PC-3 (cell line): ENCODE measurements at regions not wholly inside any gene's neighbourhood (a gene's known extent, or its start where the extent isn't known, plus 50 kb on each side); places are given as distances from the start of the nearest gene placed in this dataset.

Experiments used
- ATAC-seq: fragments of 200-7000 bp; cut with Tn5 transposase; 2 replicates; pipeline ENCODE4 v1.9.1; 2020; ENCODE audit warnings: mild to moderate bottlenecking, moderate library complexity
- BruUV-seq: library from RNA; stranded (reverse); fragments of 400-500 nt; replicated peaks from 2 replicates; lab custom pipeline; 2021; lab: Mats Ljungman, UMichigan
- CTCF ChIA-PET: fragments of 300-600 bp; sonication (Branson Sonifier 250); formaldehyde crosslinking; loops from one replicate; lab custom pipeline; 2022; ENCODE audit warnings: antibody characterized with exemption; lab: Charles Lee
- POLR2A ChIA-PET: fragments of 300-600 bp; sonication (Branson Sonifier 250); formaldehyde crosslinking; loops from one replicate; lab custom pipeline; 2022; ENCODE audit warnings: antibody characterized with exemption; ENCODE audit not compliant: unreplicated experiment; lab: Charles Lee
- DNase-seq: peaks from one replicate; pipeline ENCODE4 v3.0.0-alpha.2; 2015
- H2AFZ ChIP-seq: fragments of 300-600 bp; sonication (generic); 2 replicates; pipeline ENCODE4 v1.6.0; 2016; ENCODE audit warnings: antibody characterized with exemption, low read length
- H3F3A ChIP-seq: fragments of 300-600 bp; sonication (generic); one replicate; pipeline ENCODE4 v1.6.0; 2017; ENCODE audit warnings: antibody characterized with exemption, low read length, control low read depth, mild to moderate bottlenecking; ENCODE audit not compliant: unreplicated experiment
- H3K27ac ChIP-seq: fragments of 300-600 bp; sonication (generic); 2 replicates; pipeline ENCODE4 v1.5.1; 2016; ENCODE audit warnings: mild to moderate bottlenecking, low read length
- H3K27me3 ChIP-seq: fragments of 300-600 bp; sonication (generic); 2 replicates; pipeline ENCODE4 v1.6.1; 2016; ENCODE audit warnings: low read length, mixed read lengths
- H3K36me3 ChIP-seq: fragments of 300-600 bp; sonication (generic); 2 replicates; pipeline ENCODE4 v1.6.1; 2016; ENCODE audit warnings: low read depth, mixed run types, low read length, mixed read lengths
- H3K4me1 ChIP-seq: fragments of 300-600 bp; sonication (generic); 2 replicates; pipeline ENCODE4 v1.5.1; 2016; ENCODE audit warnings: low read length; ENCODE audit not compliant: insufficient read depth
- H3K4me2 ChIP-seq: fragments of 300-600 bp; sonication (generic); 2 replicates; pipeline ENCODE4 v1.6.0; 2016; ENCODE audit warnings: low read length
- H3K4me3 ChIP-seq: fragments of 300-600 bp; sonication (generic); 2 replicates; pipeline ENCODE4 v1.5.1; 2016; ENCODE audit warnings: mild to moderate bottlenecking, low read length, mixed read lengths
- H3K79me2 ChIP-seq: fragments of 300-600 bp; sonication (generic); 2 replicates; pipeline ENCODE4 v1.6.1; 2017; ENCODE audit warnings: low read length, mixed read lengths
- H3K9ac ChIP-seq: fragments of 300-600 bp; sonication (generic); 2 replicates; pipeline ENCODE4 v1.6.0; 2016; ENCODE audit warnings: mild to moderate bottlenecking, low read length
- H3K9me2 ChIP-seq: fragments of 300-600 bp; sonication (generic); replicated peaks from 2 replicates; pipeline ENCODE4 v1.6.1; 2016; ENCODE audit warnings: mixed run types, low read length, mixed read lengths
- H3K9me3 ChIP-seq: fragments of 300-600 bp; sonication (generic); 2 replicates; pipeline ENCODE4 v1.6.1; 2016; ENCODE audit warnings: low read length, mixed read lengths
- H4K20me1 ChIP-seq: fragments of 300-600 bp; sonication (generic); 2 replicates; pipeline ENCODE4 v1.6.1; 2016; ENCODE audit warnings: low read length, mixed read lengths
- EZH2 ChIP-seq: fragments of 300-600 bp; sonication (generic); IDR thresholded peaks from one replicate; pipeline ENCODE4 v1.6.1; 2017; ENCODE audit warnings: antibody characterized with exemption, mild to moderate bottlenecking, low read length; ENCODE audit not compliant: unreplicated experiment
- EZH2phosphoT487 ChIP-seq: fragments of 300-600 bp; sonication (generic); IDR thresholded peaks from 2 replicates; pipeline ENCODE4 v1.6.1; 2018; ENCODE audit warnings: mild to moderate bottlenecking, antibody characterized with exemption, low read length, borderline replicate concordance
- intact Hi-C: fragments of 100-400 bp; cut with micrococcal nuclease; formaldehyde crosslinking; loops from 2 replicates; pipeline ENCODE4 v1.9.0; 2023
- TF ChIP-seq, protein P1 (sequence below): fragments of 300-600 bp; sonication (generic); conservative IDR thresholded peaks from 2 replicates; pipeline ENCODE4 v1.5.1; 2017; ENCODE audit warnings: antibody characterized with exemption, low read depth, mild to moderate bottlenecking, low read length

DNA sequence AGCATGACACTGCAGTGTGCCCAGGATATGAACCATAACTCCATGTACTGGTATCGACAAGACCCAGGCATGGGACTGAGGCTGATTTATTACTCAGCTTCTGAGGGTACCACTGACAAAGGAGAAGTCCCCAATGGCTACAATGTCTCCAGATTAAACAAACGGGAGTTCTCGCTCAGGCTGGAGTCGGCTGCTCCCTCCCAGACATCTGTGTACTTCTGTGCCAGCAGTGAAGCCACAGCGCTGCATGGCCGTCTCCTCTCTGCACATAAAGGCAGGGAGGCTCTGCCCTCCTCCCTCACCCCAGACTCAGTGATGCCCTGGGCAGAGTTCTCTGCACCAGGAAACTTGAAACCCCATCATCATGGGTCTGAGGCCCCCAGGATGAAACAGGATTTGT lies 70.7 kb upstream of the PRSS58 start:
- Histone ChIP-seq H3K4me1 (no peaks in the 10 kb centered on the region), H3K79me2 (no peaks in the 10 kb centered on the region), H3K36me3 (no peaks in the 10 kb centered on the region), H3K4me3 (no peak overlapping the region), H3K4me2 (no peak overlapping the region), H3K27ac (no peak overlapping the region), H2AFZ (no peak overlapping the region), H4K20me1 (no peaks in the 10 kb centered on the region), H3K9me3 (no peaks in the 10 kb centered on the region), H3F3A (no peaks in the 10 kb centered on the region), H3K9me2 (no peaks in the 10 kb centered on the region), H3K9ac (no peak overlapping the region), H3K27me3 (peaks cover 44% of the 10 kb centered on the region)
- BruUV-seq: no TSS peak
- no peak for ATAC-seq
- no peak for DNase-seq
- CTCF ChIA-PET: no interaction called here
- POLR2A ChIA-PET: no interaction called here
- TF ChIP-seq EZH2phosphoT487 (no peak), EZH2 (no peak)
- TF ChIP-seq, protein P1, sequence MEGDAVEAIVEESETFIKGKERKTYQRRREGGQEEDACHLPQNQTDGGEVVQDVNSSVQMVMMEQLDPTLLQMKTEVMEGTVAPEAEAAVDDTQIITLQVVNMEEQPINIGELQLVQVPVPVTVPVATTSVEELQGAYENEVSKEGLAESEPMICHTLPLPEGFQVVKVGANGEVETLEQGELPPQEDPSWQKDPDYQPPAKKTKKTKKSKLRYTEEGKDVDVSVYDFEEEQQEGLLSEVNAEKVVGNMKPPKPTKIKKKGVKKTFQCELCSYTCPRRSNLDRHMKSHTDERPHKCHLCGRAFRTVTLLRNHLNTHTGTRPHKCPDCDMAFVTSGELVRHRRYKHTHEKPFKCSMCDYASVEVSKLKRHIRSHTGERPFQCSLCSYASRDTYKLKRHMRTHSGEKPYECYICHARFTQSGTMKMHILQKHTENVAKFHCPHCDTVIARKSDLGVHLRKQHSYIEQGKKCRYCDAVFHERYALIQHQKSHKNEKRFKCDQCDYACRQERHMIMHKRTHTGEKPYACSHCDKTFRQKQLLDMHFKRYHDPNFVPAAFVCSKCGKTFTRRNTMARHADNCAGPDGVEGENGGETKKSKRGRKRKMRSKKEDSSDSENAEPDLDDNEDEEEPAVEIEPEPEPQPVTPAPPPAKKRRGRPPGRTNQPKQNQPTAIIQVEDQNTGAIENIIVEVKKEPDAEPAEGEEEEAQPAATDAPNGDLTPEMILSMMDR: no peak
- intact Hi-C loops: no loop called here

DNA sequence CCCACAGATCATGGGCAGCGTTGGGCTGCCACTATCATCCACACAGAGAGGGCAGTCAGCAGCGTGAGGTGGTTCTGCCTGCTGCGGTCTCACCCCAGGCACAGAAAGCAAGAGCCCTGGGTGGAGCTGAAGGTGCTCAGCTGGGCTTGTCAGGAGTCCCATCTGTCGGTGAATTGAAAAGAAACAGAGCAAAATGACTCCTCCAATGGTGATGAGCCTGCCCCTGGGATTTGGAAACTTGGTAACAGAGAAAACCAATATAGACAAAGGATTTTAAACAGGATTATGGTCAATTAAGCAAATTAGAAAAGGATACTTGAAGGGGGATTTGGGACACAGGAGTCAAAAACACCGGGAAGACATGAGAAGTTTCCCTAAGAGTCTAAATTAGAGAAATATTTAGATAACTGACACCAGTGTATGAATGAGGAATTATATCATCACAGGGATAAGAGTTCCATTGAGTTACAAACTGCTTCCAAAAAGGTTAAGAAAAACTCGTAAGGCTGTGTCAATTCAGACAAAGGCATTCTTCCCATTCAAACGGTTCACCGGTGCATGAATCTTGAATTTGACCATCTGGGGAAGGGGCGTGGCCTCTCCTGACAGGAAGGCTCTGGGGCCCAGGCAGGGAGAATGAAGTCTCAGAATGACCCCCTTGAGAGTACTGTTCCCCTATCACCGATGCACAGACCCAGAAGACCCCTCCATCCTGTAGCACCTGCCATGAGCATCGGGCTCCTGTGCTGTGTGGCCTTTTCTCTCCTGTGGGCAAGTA lies 70.0 kb upstream of the PRSS58 start:
- no peaks in the 10 kb centered on the region for H4K20me1 ChIP-seq
- no peak overlapping the region for H3K27ac ChIP-seq
- DNase-seq (no peak), ATAC-seq (no peak)
- ChIA-PET CTCF (no interaction called here), POLR2A (no interaction called here)
- no peak overlapping the region for H3K4me3 ChIP-seq
- intact Hi-C loops: no loop called here
- H3K4me1 ChIP-seq: no peaks in the 10 kb centered on the region
- H3K9ac ChIP-seq: no peak overlapping the region
- no peaks in the 10 kb centered on the region for H3K9me3 ChIP-seq
- no peaks in the 10 kb centered on the region for H3K9me2 ChIP-seq
- no TSS peak for BruUV-seq
- no peaks in the 10 kb centered on the region for H3F3A ChIP-seq
- peaks cover 39% of the 10 kb centered on the region for H3K27me3 ChIP-seq
- no peak overlapping the region for H3K4me2 ChIP-seq
- no peaks in the 10 kb centered on the region for H3K36me3 ChIP-seq
- H2AFZ ChIP-seq: no peak overlapping the region
- TF ChIP-seq, protein P1: no peak
- TF ChIP-seq EZH2 (no peak), EZH2phosphoT487 (no peak)
- H3K79me2 ChIP-seq: no peaks in the 10 kb centered on the region

DNA sequence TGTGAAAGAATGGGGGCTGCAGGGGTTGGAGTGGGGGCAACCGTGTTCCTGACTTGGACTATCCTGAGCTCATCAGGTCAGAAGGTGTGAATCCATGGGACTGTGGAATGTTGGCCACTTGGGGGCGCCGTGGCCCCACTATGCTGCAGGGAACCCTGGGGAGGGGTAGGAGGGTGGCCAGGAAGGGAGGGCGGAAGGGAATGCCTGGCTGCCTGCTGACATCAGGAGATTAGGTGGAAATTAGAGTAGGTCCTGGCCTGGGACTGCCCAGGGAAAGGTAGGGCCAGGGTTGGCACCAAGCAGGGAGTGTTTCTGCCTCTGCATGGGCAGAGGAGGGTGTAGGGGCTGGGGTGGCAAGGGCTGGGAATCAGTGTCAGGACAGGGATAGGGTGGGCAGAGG lies 65.8 kb upstream of the PRSS58 start:
- no peaks in the 10 kb centered on the region for H3K9me3 ChIP-seq
- ChIA-PET CTCF (no interaction called here), POLR2A (no interaction called here)
- peaks cover 39% of the 10 kb centered on the region for H3K27me3 ChIP-seq
- H3K4me2 ChIP-seq: no peak overlapping the region
- no peak overlapping the region for H3K27ac ChIP-seq
- H3K4me1 ChIP-seq: no peaks in the 10 kb centered on the region
- H3K36me3 ChIP-seq: no peaks in the 10 kb centered on the region
- no peak overlapping the region for H2AFZ ChIP-seq
- intact Hi-C loops: no loop called here
- H3K9ac ChIP-seq: no peak overlapping the region
- no peaks in the 10 kb centered on the region for H3F3A ChIP-seq
- H3K9me2 ChIP-seq: no peaks in the 10 kb centered on the region
- H4K20me1 ChIP-seq: no peaks in the 10 kb centered on the region
- H3K79me2 ChIP-seq: no peaks in the 10 kb centered on the region
- BruUV-seq: no TSS peak
- no peak overlapping the region for H3K4me3 ChIP-seq
- peak; percentile 53 for ATAC-seq
- DNase-seq: peak; percentile 57
- TF ChIP-seq EZH2: no peak
- TF ChIP-seq, protein P1: peak; percentile 66
